ENCODE measurements at regions not wholly inside any gene's neighbourhood (a gene's known extent, or its start where the extent isn't known, plus 50 kb on each side); places are given as distances from the start of the nearest gene placed in this dataset.

DNA sequence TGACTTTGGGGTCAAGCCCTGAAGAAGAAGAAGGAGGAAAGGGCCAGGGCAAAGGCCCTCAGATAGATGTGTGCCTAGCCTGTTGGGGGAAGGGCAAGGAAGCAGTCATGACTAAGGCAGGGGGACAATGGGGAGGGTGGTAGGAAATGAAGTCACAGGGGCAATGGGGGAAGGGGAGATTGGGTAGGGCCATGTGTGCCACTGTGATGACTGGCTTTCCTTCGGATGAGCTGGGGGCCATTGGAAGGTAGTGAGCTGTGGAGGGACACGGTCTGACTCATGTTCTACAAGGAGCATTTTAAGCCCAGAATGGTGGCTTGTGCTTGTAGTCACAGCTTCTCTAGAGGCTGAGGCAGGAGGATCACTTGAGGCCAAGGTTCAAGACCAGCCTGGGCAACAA is 642.0 kb downstream of the MID1IP1 start:
- no peaks in the 10 kb centered on the region for H3K36me3 ChIP-seq
- no peaks in the 10 kb centered on the region for H3K4me1 ChIP-seq
- ATAC-seq (no peak), DNase-seq (no peak)
- H3K27ac ChIP-seq = no peak overlapping the region
- no peak overlapping the region for H3K4me3 ChIP-seq
- no peaks in the 10 kb centered on the region for H3K27me3 ChIP-seq (ENCODE audit: low read depth)
- H3K9me3 ChIP-seq = no peaks in the 10 kb centered on the region
- TF ChIP-seq, protein P1, sequence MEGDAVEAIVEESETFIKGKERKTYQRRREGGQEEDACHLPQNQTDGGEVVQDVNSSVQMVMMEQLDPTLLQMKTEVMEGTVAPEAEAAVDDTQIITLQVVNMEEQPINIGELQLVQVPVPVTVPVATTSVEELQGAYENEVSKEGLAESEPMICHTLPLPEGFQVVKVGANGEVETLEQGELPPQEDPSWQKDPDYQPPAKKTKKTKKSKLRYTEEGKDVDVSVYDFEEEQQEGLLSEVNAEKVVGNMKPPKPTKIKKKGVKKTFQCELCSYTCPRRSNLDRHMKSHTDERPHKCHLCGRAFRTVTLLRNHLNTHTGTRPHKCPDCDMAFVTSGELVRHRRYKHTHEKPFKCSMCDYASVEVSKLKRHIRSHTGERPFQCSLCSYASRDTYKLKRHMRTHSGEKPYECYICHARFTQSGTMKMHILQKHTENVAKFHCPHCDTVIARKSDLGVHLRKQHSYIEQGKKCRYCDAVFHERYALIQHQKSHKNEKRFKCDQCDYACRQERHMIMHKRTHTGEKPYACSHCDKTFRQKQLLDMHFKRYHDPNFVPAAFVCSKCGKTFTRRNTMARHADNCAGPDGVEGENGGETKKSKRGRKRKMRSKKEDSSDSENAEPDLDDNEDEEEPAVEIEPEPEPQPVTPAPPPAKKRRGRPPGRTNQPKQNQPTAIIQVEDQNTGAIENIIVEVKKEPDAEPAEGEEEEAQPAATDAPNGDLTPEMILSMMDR (IDR thresholded peaks at IDR 0.05) = no peak
- intact Hi-C loops (cut with DNase I) = no loop called here

DNA sequence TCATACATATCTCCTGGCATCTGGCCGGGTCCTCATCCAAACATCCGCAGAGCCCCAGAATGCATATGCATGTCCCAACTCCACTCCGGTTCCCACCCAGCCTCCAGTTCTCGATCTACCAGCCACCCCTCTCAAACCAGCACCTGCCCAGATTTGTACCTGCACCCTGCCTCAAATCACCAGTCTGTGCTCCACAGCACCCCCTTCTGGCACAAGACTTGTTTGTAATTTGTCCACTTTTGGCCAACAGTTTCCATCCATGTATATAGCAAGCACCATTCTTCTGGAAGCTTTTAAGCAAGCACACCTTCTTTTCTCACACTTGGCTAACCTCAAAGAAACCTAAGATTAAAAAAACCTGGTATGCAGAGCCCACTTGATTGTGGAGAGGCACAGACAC is 644.1 kb downstream of the MID1IP1 start:
- Histone ChIP-seq H3K4me1 (no peaks in the 10 kb centered on the region), H3K4me3 (no peak overlapping the region), H3K27ac (no peak overlapping the region), H3K36me3 (no peaks in the 10 kb centered on the region), H3K9me3 (no peaks in the 10 kb centered on the region), H3K27me3 (ENCODE audit: low read depth) (no peaks in the 10 kb centered on the region)
- TF ChIP-seq, protein P1 (IDR thresholded peaks at IDR 0.05) = no peak
- DNase-seq (no peak), ATAC-seq (no peak)
- intact Hi-C loops (cut with DNase I) = no loop called here

DNA sequence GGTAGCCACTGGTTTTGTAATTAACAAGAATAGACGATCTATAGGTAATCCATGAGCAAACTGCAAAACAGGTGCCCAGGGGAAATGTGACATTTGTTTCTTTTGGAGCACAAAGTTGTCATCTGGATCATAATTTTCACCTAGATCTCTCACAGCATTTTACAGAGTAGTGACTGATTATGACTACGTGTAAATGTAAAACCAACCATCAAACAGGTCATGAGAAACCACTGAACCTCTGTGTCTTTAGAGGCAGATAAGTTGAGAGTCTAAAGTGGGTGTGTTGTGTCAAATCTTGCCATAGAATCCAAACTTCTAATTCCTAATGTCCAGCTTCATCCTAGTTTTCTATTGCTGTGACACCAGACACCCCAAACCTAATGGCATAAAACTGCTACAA is 648.1 kb downstream of the MID1IP1 start:
- intact Hi-C loops (cut with DNase I) = no loop called here

DNA sequence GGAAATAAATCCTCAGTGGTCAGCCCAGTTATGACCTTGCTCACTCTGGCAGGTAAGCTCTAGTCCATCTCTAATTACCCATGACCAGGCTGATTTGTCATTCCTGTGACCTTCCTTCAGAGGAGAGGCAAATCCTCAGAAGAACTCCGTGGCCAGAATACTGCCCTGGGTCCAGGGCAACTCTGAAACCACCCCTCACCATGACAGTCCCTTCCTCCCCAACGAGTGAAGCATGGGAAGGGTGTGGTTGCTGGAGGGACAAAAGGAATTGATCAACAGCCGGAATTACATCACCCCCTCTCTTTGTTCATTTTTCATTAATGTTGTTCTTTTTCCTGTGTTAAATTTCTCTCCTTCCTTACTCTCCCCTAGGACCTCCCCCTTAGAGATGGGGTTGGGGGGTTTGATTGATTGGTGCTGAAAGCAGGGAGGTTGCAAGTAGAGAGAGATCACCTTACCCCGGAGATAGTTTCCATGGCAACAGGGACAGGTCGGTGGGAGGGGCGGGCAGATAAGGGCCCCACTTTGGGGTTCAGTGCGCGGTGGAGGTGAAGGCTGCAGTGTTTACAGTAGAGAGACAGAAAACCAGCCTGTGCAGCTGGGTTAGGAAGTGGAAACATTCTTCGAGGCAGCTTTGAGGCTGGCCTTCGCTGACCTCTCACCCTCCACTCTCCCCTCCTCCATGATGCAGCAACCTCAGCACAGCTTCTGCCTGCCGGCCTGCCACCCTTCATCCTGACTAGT is 647.4 kb downstream of the BCOR start:
- no peak for DNase-seq
- intact Hi-C loops (cut with DNase I) = no loop called here

More for the DNA sequence above, 648.1 kb downstream of the MID1IP1 start:
- TF ChIP-seq, protein P1 (IDR thresholded peaks at IDR 0.05) = no peak
- no peak for DNase-seq
- Histone ChIP-seq H3K36me3 (no peaks in the 10 kb centered on the region), H3K27me3 (ENCODE audit: low read depth) (no peaks in the 10 kb centered on the region), H3K4me1 (no peaks in the 10 kb centered on the region), H3K27ac (no peak overlapping the region), H3K4me3 (no peak overlapping the region), H3K9me3 (no peaks in the 10 kb centered on the region)
- ATAC-seq = no peak

DNA sequence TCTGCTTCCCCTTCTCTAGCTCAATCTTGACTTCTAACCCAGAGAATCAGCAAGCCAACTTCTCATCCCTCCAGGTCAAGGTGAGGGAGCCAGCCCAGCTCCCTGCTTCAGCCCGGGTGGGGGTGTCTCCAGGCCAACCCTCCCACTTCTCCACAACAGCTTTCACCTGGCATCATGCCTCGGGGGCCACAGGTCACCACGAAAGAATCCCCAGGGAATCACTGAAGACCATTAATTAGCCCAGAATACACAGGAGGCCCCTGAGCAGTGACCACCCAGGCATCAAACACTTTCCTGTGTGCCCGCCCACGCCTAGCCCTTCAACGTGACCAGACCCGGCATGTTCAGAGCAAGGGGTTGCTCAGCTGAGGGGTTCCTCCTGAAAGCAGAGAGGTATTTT is 646.7 kb downstream of the BCOR start:
- Histone ChIP-seq H3K4me3 (no peak overlapping the region), H3K27me3 (ENCODE audit: low read depth) (no peaks in the 10 kb centered on the region), H3K27ac (no peak overlapping the region), H3K36me3 (no peaks in the 10 kb centered on the region), H3K4me1 (no peaks in the 10 kb centered on the region), H3K9me3 (no peaks in the 10 kb centered on the region)
- DNase-seq (no peak), ATAC-seq (no peak)
- intact Hi-C loops (cut with DNase I) = no loop called here
- TF ChIP-seq, protein P1 (IDR thresholded peaks at IDR 0.05) = no peak

More for the DNA sequence above, 647.4 kb downstream of the BCOR start:
- Histone ChIP-seq H3K4me3 (no peak overlapping the region), H3K27me3 (ENCODE audit: low read depth) (no peaks in the 10 kb centered on the region), H3K27ac (no peak overlapping the region), H3K36me3 (no peaks in the 10 kb centered on the region), H3K9me3 (no peaks in the 10 kb centered on the region), H3K4me1 (no peaks in the 10 kb centered on the region)
- no peak for ATAC-seq
- TF ChIP-seq, protein P1 (IDR thresholded peaks at IDR 0.05) = no peak

All from lower lobe of right lung (tissue), 2 donors.